Epithelial cell of proximal tubule (primary cell): ENCODE measurements at regions not wholly inside any gene's neighbourhood (a gene's known extent, or its start where the extent isn't known, plus 50 kb on each side); places are given as distances from the start of the nearest gene placed in this dataset.

Experiments
- DNase-seq: peaks from one replicate; pipeline ENCODE4 v3.0.0-alpha.2; 2011; ENCODE audit warnings: low read depth
- H3K4me3 ChIP-seq: 2 replicates; pipeline ENCODE4 v1.5.1; 2011; ENCODE audit warnings: low read depth, mild to moderate bottlenecking, low read length
- CTCF ChIP-seq: conservative IDR thresholded peaks from 2 replicates; pipeline ENCODE4 v1.5.1; 2012; ENCODE audit warnings: low read depth, mild to moderate bottlenecking, low read length

- H3K4me3 ChIP-seq = no peak overlapping the region
- no peak for TF ChIP-seq CTCF
- no peak for DNase-seq
Observed at GRCh38 chr1:227428803-227429202, 110.5 kb upstream of the CDC42BPA start.

GRCh38 chr1:227427411-227427810, 109.1 kb upstream of the CDC42BPA start:
- no peak for DNase-seq
- TF ChIP-seq CTCF = no peak
- no peak overlapping the region for H3K4me3 ChIP-seq

- H3K4me3 ChIP-seq = no peak overlapping the region
- no peak for TF ChIP-seq CTCF
- no peak for DNase-seq
Observed at GRCh38 chr1:227424953-227425352, 106.7 kb upstream of the CDC42BPA start.

GRCh38 chr1:227424159-227424680, 105.9 kb upstream of the CDC42BPA start:
- no peak for TF ChIP-seq CTCF
- H3K4me3 ChIP-seq = no peak overlapping the region
- DNase-seq = no peak

- DNase-seq = no peak
- no peak for TF ChIP-seq CTCF
- H3K4me3 ChIP-seq = no peak overlapping the region
Observed at GRCh38 chr1:227422581-227422980, 104.3 kb upstream of the CDC42BPA start.

- H3K4me3 ChIP-seq = no peak overlapping the region
- TF ChIP-seq CTCF = no peak
- DNase-seq = no peak
Observed at GRCh38 chr1:227420147-227420546, 101.9 kb upstream of the CDC42BPA start.

GRCh38 chr1:227417756-227418480, 99.6 kb upstream of the CDC42BPA start:
- H3K4me3 ChIP-seq = no peak overlapping the region
- DNase-seq = no peak

More at GRCh38 chr1:227417756-227418480, 99.6 kb upstream of the CDC42BPA start:
- no peak for TF ChIP-seq CTCF
